ENCODE measurements at regions not wholly inside any gene's neighbourhood (a gene's known extent, or its start where the extent isn't known, plus 50 kb on each side); places are given as distances from the start of the nearest gene placed in this dataset.
A peak's percentile ranks its signal among the peaks of the same experiment; 100 is the strongest.
"Not testable (repeated sequence)": the region's sequence is repeated elsewhere in the genome, so short reads cannot be mapped to it uniquely, and the experiment has no call there.

GRCh38 chr16:21487956-21488355 lies 111.4 kb upstream of the METTL9 start:
- not testable (repeated sequence) for DNase-seq (ENCODE audit: low read depth)

GRCh38 chr16:21499046-21499445 lies 100.3 kb upstream of the METTL9 start:
- DNase-seq (ENCODE audit: low read depth), result not testable (repeated sequence)

GRCh38 chr16:21501223-21501868 lies 98.0 kb upstream of the METTL9 start:
- peak; percentile 40 for DNase-seq (ENCODE audit: low read depth)

GRCh38 chr16:21501869-21502667 lies 97.3 kb upstream of the METTL9 start:
- peak; percentile 86 for DNase-seq (ENCODE audit: low read depth)

- not testable (repeated sequence) for DNase-seq (ENCODE audit: low read depth)
Measured at GRCh38 chr16:21503574-21503920, 95.8 kb upstream of the METTL9 start.

GRCh38 chr16:21503941-21504832 lies 95.2 kb upstream of the METTL9 start:
- DNase-seq (ENCODE audit: low read depth), result not testable (repeated sequence)

- DNase-seq (ENCODE audit: low read depth), result not testable (repeated sequence)
Measured at GRCh38 chr16:21505751-21506520, 93.4 kb upstream of the METTL9 start.

GRCh38 chr16:21506857-21507456 lies 92.4 kb upstream of the METTL9 start:
- not testable (repeated sequence) for DNase-seq (ENCODE audit: low read depth)

GRCh38 chr16:21507631-21508305 lies 91.6 kb upstream of the METTL9 start:
- DNase-seq (ENCODE audit: low read depth), result peak; percentile 77

- DNase-seq (ENCODE audit: low read depth), result peak; percentile 80
Measured at GRCh38 chr16:21508661-21509436, 90.5 kb upstream of the METTL9 start.

GRCh38 chr16:21509437-21510086 lies 89.8 kb upstream of the METTL9 start:
- DNase-seq (ENCODE audit: low read depth), result peak; percentile 19

- DNase-seq (ENCODE audit: low read depth), result not testable (repeated sequence)
Measured at GRCh38 chr16:21510869-21511255, 88.5 kb upstream of the METTL9 start.

- peak; percentile 86 for DNase-seq (ENCODE audit: low read depth)
Measured at GRCh38 chr16:21511315-21512210, 87.8 kb upstream of the METTL9 start.

- not testable (repeated sequence) for DNase-seq (ENCODE audit: low read depth)
Measured at GRCh38 chr16:21512280-21513192, 86.8 kb upstream of the METTL9 start.

GRCh38 chr16:21513337-21513741 lies 86.0 kb upstream of the METTL9 start:
- DNase-seq (ENCODE audit: low read depth), result peak; percentile 13

- not testable (repeated sequence) for DNase-seq (ENCODE audit: low read depth)
Measured at GRCh38 chr16:21513812-21514473, 85.4 kb upstream of the METTL9 start.
